ENCODE measurements at regions not wholly inside any gene's neighbourhood (a gene's known extent, or its start where the extent isn't known, plus 50 kb on each side); places are given as distances from the start of the nearest gene placed in this dataset.

- TF ChIP-seq, protein P1, sequence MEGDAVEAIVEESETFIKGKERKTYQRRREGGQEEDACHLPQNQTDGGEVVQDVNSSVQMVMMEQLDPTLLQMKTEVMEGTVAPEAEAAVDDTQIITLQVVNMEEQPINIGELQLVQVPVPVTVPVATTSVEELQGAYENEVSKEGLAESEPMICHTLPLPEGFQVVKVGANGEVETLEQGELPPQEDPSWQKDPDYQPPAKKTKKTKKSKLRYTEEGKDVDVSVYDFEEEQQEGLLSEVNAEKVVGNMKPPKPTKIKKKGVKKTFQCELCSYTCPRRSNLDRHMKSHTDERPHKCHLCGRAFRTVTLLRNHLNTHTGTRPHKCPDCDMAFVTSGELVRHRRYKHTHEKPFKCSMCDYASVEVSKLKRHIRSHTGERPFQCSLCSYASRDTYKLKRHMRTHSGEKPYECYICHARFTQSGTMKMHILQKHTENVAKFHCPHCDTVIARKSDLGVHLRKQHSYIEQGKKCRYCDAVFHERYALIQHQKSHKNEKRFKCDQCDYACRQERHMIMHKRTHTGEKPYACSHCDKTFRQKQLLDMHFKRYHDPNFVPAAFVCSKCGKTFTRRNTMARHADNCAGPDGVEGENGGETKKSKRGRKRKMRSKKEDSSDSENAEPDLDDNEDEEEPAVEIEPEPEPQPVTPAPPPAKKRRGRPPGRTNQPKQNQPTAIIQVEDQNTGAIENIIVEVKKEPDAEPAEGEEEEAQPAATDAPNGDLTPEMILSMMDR (IDR thresholded peaks at IDR 0.05), result no peak
- TF ChIP-seq POLR2AphosphoS5 (IDR thresholded peaks at IDR 0.05; ENCODE audit: low read depth, low read length) (no peak), SIN3A (IDR thresholded peaks at IDR 0.05; ENCODE audit: borderline replicate concordance, insufficient read depth, low read depth, low read length) (no peak)
- TF ChIP-seq, protein P2, sequence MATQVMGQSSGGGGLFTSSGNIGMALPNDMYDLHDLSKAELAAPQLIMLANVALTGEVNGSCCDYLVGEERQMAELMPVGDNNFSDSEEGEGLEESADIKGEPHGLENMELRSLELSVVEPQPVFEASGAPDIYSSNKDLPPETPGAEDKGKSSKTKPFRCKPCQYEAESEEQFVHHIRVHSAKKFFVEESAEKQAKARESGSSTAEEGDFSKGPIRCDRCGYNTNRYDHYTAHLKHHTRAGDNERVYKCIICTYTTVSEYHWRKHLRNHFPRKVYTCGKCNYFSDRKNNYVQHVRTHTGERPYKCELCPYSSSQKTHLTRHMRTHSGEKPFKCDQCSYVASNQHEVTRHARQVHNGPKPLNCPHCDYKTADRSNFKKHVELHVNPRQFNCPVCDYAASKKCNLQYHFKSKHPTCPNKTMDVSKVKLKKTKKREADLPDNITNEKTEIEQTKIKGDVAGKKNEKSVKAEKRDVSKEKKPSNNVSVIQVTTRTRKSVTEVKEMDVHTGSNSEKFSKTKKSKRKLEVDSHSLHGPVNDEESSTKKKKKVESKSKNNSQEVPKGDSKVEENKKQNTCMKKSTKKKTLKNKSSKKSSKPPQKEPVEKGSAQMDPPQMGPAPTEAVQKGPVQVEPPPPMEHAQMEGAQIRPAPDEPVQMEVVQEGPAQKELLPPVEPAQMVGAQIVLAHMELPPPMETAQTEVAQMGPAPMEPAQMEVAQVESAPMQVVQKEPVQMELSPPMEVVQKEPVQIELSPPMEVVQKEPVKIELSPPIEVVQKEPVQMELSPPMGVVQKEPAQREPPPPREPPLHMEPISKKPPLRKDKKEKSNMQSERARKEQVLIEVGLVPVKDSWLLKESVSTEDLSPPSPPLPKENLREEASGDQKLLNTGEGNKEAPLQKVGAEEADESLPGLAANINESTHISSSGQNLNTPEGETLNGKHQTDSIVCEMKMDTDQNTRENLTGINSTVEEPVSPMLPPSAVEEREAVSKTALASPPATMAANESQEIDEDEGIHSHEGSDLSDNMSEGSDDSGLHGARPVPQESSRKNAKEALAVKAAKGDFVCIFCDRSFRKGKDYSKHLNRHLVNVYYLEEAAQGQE (IDR thresholded peaks at IDR 0.05; ENCODE audit: insufficient read depth in 1 of 2, low read depth in 2 of 2, low read length in 1 of 2), result no peak
These were observed 293.5 kb downstream of the LTN1 start for GRCh38 chr21:28699186-28699585.
